SK-N-SH treated with all-trans-retinoic acid at 6 μM for 48 hours (cell line): ENCODE measurements at regions not wholly inside any gene's neighbourhood (a gene's known extent, or its start where the extent isn't known, plus 50 kb on each side); places are given as distances from the start of the nearest gene placed in this dataset.

Source experiments
- ATAC-seq: fragments of 200-7000 bp; cut with Tn5 transposase; 3 replicates; pipeline ENCODE4 v1.9.1; 2020; ENCODE audit warnings: mild to moderate bottlenecking, moderate library complexity
- ARNTL ChIP-seq: fragments of 450-650 bp; formaldehyde crosslinking; IDR thresholded peaks from 2 replicates; pipeline ENCODE4 v1.5.0; 2020; ENCODE audit warnings: low read depth, mild to moderate bottlenecking, moderate library complexity, borderline replicate concordance
- BACH2 ChIP-seq: fragments of 250-450 bp; sonication (Bioruptor Pico); IDR thresholded peaks from 2 replicates; pipeline ENCODE4 v1.9.0; 2021; ENCODE audit warnings: mild to moderate bottlenecking, borderline replicate concordance
- CSDC2 ChIP-seq: fragments of 250-450 bp; sonication (Bioruptor Pico); IDR thresholded peaks from 2 replicates; pipeline ENCODE4 v1.5.0; 2020; ENCODE audit warnings: mild to moderate bottlenecking, moderate library complexity
- ESRRG ChIP-seq: fragments of 250-450 bp; sonication (Bioruptor Pico); IDR thresholded peaks from 2 replicates; pipeline ENCODE4 v1.6.1; 2021; ENCODE audit warnings: mild to moderate bottlenecking
- GLIS3 ChIP-seq: fragments of 250-450 bp; sonication (Bioruptor Pico); IDR thresholded peaks from 2 replicates; pipeline ENCODE4 v1.5.0; 2020; ENCODE audit warnings: mild to moderate bottlenecking, moderate library complexity
- ISL1 ChIP-seq: fragments of 250-450 bp; sonication (Bioruptor Pico); IDR thresholded peaks from 2 replicates; pipeline ENCODE4 v2.1.2; 2022; ENCODE audit warnings: mild to moderate bottlenecking, moderate library complexity
- OSR1 ChIP-seq: fragments of 250-450 bp; sonication (Bioruptor Pico); IDR thresholded peaks from 2 replicates; pipeline ENCODE4 v1.8.0; 2022; ENCODE audit warnings: moderate library complexity, mild to moderate bottlenecking, inconsistent platforms
- PPARA ChIP-seq: fragments of 250-450 bp; sonication (Bioruptor Pico); IDR thresholded peaks from 2 replicates; pipeline ENCODE4 v1.5.0; 2020; ENCODE audit warnings: mild to moderate bottlenecking, borderline replicate concordance
- RARB ChIP-seq: fragments of 250-450 bp; sonication (Bioruptor Pico); IDR thresholded peaks from 2 replicates; pipeline ENCODE4 v1.8.0; 2021; ENCODE audit warnings: mild to moderate bottlenecking, moderate library complexity
- SNAI2 ChIP-seq: fragments of 250-450 bp; sonication (Bioruptor Pico); IDR thresholded peaks from 2 replicates; pipeline ENCODE4 v1.5.0; 2020; ENCODE audit warnings: mild to moderate bottlenecking, moderate library complexity
- TOX ChIP-seq: fragments of 250-450 bp; sonication (Bioruptor Pico); IDR thresholded peaks from 2 replicates; pipeline ENCODE4 v1.8.0; 2021; ENCODE audit warnings: mild to moderate bottlenecking, moderate library complexity, borderline replicate concordance
- ZC3H10 ChIP-seq: fragments of 250-450 bp; sonication (Bioruptor Pico); IDR thresholded peaks from 2 replicates; pipeline ENCODE4 v1.5.1; 2021; ENCODE audit warnings: mild to moderate bottlenecking, moderate library complexity
- ZFP3 ChIP-seq: fragments of 250-450 bp; sonication (Bioruptor Pico); IDR thresholded peaks from 2 replicates; pipeline ENCODE4 v1.5.0; 2020; ENCODE audit warnings: mild to moderate bottlenecking, moderate library complexity
- ZFP30 ChIP-seq: fragments of 450-650 bp; formaldehyde crosslinking; IDR thresholded peaks from 2 replicates; pipeline ENCODE4 v1.5.0; 2022; ENCODE audit warnings: mild to moderate bottlenecking, moderate library complexity
- ZNF565 ChIP-seq: fragments of 450-650 bp; formaldehyde crosslinking; conservative IDR thresholded peaks from 2 replicates; pipeline ENCODE4 v1.5.0; 2020; ENCODE audit warnings: low read depth, mild to moderate bottlenecking, moderate library complexity
- ZNF8 ChIP-seq: fragments of 450-650 bp; formaldehyde crosslinking; IDR thresholded peaks from 2 replicates; pipeline ENCODE4 v1.5.0; 2020; ENCODE audit warnings: mild to moderate bottlenecking, moderate library complexity
- TF ChIP-seq, protein P1 (sequence below): fragments of 250-450 bp; sonication (Bioruptor Pico); IDR thresholded peaks from 2 replicates; pipeline ENCODE4 v1.5.1; 2021; ENCODE audit warnings: mild to moderate bottlenecking, moderate library complexity
- TF ChIP-seq, protein P2 (sequence below): fragments of 250-450 bp; sonication (Bioruptor Pico); IDR thresholded peaks from 2 replicates; pipeline ENCODE4 v1.8.0; 2020; ENCODE audit warnings: mild to moderate bottlenecking, moderate library complexity, borderline replicate concordance
- TF ChIP-seq, protein P3 (sequence below): fragments of 250-450 bp; sonication (Bioruptor Pico); IDR thresholded peaks from 2 replicates; pipeline ENCODE4 v1.5.0; 2020; ENCODE audit warnings: mild to moderate bottlenecking, moderate library complexity
- TF ChIP-seq, protein P4 (sequence below): fragments of 250-450 bp; sonication (Bioruptor Pico); IDR thresholded peaks from 2 replicates; pipeline ENCODE4 v1.8.0; 2021; ENCODE audit warnings: low read depth, mild to moderate bottlenecking, moderate library complexity, borderline replicate concordance
- TF ChIP-seq, protein P5 (sequence below): fragments of 250-450 bp; sonication (Bioruptor Pico); IDR thresholded peaks from 2 replicates; pipeline ENCODE4 v1.5.1; 2020; ENCODE audit warnings: low read depth, mild to moderate bottlenecking, moderate library complexity

DNA sequence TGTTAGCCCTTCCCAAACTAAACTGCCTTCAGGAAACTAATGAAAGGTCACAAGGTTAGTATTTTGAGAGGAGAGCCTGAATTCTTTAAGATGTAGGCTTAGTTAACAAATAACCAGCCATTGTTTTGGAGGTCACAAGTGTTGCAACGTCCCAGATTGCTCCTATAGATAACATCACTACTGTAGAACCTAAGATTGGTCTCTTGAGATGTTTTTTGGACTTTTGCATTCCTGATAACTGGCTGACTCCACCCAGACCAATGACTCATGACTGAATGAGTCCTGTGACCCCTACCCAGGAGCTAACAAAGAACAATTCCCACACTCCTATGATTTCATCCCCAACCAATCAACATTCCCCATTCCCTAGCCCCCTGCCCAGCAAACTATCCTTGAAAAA lies 178.8 kb downstream of the SCP2D1 start:
- TF ChIP-seq, protein P1, sequence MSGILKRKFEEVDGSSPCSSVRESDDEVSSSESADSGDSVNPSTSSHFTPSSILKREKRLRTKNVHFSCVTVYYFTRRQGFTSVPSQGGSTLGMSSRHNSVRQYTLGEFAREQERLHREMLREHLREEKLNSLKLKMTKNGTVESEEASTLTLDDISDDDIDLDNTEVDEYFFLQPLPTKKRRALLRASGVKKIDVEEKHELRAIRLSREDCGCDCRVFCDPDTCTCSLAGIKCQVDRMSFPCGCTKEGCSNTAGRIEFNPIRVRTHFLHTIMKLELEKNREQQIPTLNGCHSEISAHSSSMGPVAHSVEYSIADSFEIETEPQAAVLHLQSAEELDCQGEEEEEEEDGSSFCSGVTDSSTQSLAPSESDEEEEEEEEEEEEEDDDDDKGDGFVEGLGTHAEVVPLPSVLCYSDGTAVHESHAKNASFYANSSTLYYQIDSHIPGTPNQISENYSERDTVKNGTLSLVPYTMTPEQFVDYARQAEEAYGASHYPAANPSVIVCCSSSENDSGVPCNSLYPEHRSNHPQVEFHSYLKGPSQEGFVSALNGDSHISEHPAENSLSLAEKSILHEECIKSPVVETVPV (CRISPR knock-in tag): no peak
- TF ChIP-seq SNAI2 (CRISPR knock-in tag): no peak
- TF ChIP-seq BACH2 (CRISPR knock-in tag): no peak
- TF ChIP-seq ESRRG (CRISPR knock-in tag): no peak
- TF ChIP-seq CSDC2: no peak
- TF ChIP-seq, protein P2, sequence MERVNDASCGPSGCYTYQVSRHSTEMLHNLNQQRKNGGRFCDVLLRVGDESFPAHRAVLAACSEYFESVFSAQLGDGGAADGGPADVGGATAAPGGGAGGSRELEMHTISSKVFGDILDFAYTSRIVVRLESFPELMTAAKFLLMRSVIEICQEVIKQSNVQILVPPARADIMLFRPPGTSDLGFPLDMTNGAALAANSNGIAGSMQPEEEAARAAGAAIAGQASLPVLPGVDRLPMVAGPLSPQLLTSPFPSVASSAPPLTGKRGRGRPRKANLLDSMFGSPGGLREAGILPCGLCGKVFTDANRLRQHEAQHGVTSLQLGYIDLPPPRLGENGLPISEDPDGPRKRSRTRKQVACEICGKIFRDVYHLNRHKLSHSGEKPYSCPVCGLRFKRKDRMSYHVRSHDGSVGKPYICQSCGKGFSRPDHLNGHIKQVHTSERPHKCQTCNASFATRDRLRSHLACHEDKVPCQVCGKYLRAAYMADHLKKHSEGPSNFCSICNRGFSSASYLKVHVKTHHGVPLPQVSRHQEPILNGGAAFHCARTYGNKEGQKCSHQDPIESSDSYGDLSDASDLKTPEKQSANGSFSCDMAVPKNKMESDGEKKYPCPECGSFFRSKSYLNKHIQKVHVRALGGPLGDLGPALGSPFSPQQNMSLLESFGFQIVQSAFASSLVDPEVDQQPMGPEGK: no peak
- no peak for TF ChIP-seq ARNTL (CRISPR knock-in tag)
- ATAC-seq: no peak

DNA sequence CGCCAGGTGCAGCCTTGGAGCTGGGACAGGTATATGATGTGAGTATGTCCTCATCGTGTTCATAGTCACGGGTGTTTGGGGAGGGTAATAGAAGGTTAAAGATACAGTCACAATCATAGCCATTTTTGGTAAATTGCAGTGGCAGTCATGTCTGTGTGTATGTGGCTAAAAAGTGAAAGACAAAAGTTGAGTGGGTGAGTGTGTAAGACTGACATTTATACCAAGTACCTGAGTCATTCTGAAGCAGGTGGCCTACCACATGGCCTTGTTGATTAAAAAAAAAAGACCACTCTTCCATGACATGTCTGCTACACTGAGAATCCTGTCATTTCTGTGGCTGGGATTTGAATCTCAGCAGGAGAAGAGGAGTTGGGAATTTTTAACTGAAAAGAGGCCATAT lies 181.9 kb downstream of the SCP2D1 start:
- no peak for ATAC-seq
- TF ChIP-seq SNAI2 (CRISPR knock-in tag) (no peak), TOX (CRISPR knock-in tag) (no peak), ISL1 (CRISPR knock-in tag) (no peak), ZNF565 (no peak), ZC3H10 (no peak), ARNTL (CRISPR knock-in tag) (no peak), CSDC2 (no peak), PPARA (CRISPR knock-in tag) (no peak), GLIS3 (CRISPR knock-in tag) (no peak), ZFP3 (CRISPR knock-in tag) (no peak), ZNF8 (CRISPR knock-in tag) (no peak), ZFP30 (no peak), OSR1 (no peak), RARB (CRISPR knock-in tag) (no peak)
- TF ChIP-seq, protein P3, sequence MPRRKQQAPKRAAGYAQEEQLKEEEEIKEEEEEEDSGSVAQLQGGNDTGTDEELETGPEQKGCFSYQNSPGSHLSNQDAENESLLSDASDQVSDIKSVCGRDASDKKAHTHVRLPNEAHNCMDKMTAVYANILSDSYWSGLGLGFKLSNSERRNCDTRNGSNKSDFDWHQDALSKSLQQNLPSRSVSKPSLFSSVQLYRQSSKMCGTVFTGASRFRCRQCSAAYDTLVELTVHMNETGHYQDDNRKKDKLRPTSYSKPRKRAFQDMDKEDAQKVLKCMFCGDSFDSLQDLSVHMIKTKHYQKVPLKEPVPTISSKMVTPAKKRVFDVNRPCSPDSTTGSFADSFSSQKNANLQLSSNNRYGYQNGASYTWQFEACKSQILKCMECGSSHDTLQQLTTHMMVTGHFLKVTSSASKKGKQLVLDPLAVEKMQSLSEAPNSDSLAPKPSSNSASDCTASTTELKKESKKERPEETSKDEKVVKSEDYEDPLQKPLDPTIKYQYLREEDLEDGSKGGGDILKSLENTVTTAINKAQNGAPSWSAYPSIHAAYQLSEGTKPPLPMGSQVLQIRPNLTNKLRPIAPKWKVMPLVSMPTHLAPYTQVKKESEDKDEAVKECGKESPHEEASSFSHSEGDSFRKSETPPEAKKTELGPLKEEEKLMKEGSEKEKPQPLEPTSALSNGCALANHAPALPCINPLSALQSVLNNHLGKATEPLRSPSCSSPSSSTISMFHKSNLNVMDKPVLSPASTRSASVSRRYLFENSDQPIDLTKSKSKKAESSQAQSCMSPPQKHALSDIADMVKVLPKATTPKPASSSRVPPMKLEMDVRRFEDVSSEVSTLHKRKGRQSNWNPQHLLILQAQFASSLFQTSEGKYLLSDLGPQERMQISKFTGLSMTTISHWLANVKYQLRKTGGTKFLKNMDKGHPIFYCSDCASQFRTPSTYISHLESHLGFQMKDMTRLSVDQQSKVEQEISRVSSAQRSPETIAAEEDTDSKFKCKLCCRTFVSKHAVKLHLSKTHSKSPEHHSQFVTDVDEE (CRISPR knock-in tag): no peak
- TF ChIP-seq, protein P4, sequence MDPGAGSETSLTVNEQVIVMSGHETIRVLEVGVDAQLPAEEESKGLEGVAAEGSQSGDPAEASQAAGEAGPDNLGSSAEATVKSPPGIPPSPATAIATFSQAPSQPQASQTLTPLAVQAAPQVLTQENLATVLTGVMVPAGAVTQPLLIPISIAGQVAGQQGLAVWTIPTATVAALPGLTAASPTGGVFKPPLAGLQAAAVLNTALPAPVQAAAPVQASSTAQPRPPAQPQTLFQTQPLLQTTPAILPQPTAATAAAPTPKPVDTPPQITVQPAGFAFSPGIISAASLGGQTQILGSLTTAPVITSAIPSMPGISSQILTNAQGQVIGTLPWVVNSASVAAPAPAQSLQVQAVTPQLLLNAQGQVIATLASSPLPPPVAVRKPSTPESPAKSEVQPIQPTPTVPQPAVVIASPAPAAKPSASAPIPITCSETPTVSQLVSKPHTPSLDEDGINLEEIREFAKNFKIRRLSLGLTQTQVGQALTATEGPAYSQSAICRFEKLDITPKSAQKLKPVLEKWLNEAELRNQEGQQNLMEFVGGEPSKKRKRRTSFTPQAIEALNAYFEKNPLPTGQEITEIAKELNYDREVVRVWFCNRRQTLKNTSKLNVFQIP (CRISPR knock-in tag): no peak
- TF ChIP-seq, protein P5, sequence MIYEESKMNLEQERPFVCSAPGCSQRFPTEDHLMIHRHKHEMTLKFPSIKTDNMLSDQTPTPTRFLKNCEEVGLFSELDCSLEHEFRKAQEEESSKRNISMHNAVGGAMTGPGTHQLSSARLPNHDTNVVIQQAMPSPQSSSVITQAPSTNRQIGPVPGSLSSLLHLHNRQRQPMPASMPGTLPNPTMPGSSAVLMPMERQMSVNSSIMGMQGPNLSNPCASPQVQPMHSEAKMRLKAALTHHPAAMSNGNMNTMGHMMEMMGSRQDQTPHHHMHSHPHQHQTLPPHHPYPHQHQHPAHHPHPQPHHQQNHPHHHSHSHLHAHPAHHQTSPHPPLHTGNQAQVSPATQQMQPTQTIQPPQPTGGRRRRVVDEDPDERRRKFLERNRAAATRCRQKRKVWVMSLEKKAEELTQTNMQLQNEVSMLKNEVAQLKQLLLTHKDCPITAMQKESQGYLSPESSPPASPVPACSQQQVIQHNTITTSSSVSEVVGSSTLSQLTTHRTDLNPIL (CRISPR knock-in tag): no peak
- TF ChIP-seq, protein P2: no peak
- TF ChIP-seq, protein P1 (CRISPR knock-in tag): no peak
